Activated naive CD8-positive, alpha-beta T cell treated with anti-CD3 and anti-CD28 coated beads for 36 hours (primary cell): ENCODE measurements at regions not wholly inside any gene's neighbourhood (a gene's known extent, or its start where the extent isn't known, plus 50 kb on each side); places are given as distances from the start of the nearest gene placed in this dataset.

Source experiments
- DNase-seq: peaks from one replicate; pipeline ENCODE4 v3.0.0; 2021
- H3K27ac Mint-ChIP-seq: one replicate; pipeline ENCODE4 v1.8.0; 2022; ENCODE audit warnings: mild to moderate bottlenecking, moderate library complexity, mixed read lengths
- H3K27me3 Mint-ChIP-seq: one replicate; pipeline ENCODE4 v1.8.0; 2022; ENCODE audit warnings: mild to moderate bottlenecking, mixed read lengths
- H3K36me3 Mint-ChIP-seq: one replicate; pipeline ENCODE4 v1.8.0; 2021; ENCODE audit warnings: mild to moderate bottlenecking, mixed read lengths
- H3K4me1 Mint-ChIP-seq: one replicate; pipeline ENCODE4 v1.8.0; 2021; ENCODE audit warnings: mixed read lengths
- H3K4me3 Mint-ChIP-seq: one replicate; pipeline ENCODE4 v1.8.0; 2022; ENCODE audit warnings: mild to moderate bottlenecking, moderate library complexity, mixed read lengths
- H3K9me3 Mint-ChIP-seq: one replicate; pipeline ENCODE4 v1.8.0; 2022; ENCODE audit warnings: mixed read lengths

DNA sequence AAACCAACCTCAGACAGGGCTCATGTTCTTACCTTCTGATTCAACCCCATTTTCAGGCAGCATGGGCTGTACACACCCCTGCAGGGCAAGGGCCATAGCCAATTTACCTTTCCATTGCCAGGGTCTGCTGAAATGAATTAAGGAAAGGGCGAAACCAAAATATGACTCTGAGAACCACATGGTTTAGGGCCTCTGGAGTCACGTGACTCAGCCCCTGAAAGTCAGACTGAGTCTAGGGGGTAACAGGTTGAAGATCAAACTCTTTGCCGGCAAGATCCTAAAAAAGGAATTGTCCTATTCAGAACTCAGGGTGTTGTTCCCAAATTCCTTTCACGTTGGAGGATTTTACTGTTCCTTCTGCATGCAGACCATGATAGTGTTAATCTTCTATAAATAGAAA, 118.9 kb downstream of the RAB11FIP2 start:
- Mint-ChIP-seq H3K27me3 (peaks cover 11% of the 10 kb centered on the region), H3K36me3 (no peaks in the 10 kb centered on the region), H3K9me3 (no peaks in the 10 kb centered on the region), H3K4me1 (no peaks in the 10 kb centered on the region), H3K27ac (no peak overlapping the region), H3K4me3 (no peak overlapping the region)
- no peak for DNase-seq

DNA sequence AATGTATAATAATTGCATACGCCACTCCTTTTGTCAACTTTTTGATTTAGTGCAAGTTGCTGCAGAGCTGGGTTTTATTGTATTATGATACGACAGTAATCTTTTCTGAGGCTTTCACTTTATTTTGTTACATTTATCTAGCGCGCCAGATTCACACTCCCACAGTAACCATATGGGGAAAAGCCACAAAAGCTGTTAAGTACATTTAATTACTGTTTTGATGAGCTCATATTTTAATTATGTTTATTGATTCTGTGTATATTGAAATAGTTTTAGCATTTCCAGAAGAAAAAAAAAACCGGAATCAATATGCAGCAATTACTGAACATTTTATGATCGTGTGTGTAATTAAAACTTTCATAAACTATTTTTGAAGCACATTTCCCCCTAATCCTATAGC, 118.5 kb downstream of the RAB11FIP2 start:
- DNase-seq, result no peak
- no peaks in the 10 kb centered on the region for H3K4me1 Mint-ChIP-seq

DNA sequence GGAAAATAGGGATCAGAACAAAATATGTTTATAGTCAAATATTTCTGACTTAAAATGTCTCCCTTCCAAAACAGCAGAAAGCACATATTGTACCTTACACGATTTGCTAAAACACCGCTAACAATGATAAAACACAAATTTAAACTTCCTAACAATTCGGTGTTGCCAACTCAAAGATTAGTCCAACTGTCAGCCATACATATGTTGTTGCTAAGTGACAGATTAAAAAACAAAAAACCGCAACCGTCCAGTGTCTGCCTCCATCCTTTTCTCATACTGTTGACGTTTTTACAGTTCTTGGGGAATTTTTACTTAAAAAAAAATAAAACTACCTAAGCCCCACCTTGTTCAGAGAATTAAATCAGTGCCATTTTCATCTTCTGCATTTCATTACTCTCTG, 118.0 kb downstream of the RAB11FIP2 start:
- peaks cover 11% of the 10 kb centered on the region for H3K27me3 Mint-ChIP-seq
- H3K9me3 Mint-ChIP-seq, result no peaks in the 10 kb centered on the region
- DNase-seq, result no peak
- no peaks in the 10 kb centered on the region for H3K4me1 Mint-ChIP-seq
- no peak overlapping the region for H3K4me3 Mint-ChIP-seq
- H3K36me3 Mint-ChIP-seq, result no peaks in the 10 kb centered on the region
- H3K27ac Mint-ChIP-seq, result no peak overlapping the region

More for the DNA sequence above, 118.5 kb downstream of the RAB11FIP2 start:
- Mint-ChIP-seq H3K36me3 (no peaks in the 10 kb centered on the region), H3K9me3 (no peaks in the 10 kb centered on the region), H3K27me3 (peaks cover 11% of the 10 kb centered on the region), H3K27ac (no peak overlapping the region), H3K4me3 (no peak overlapping the region)

DNA sequence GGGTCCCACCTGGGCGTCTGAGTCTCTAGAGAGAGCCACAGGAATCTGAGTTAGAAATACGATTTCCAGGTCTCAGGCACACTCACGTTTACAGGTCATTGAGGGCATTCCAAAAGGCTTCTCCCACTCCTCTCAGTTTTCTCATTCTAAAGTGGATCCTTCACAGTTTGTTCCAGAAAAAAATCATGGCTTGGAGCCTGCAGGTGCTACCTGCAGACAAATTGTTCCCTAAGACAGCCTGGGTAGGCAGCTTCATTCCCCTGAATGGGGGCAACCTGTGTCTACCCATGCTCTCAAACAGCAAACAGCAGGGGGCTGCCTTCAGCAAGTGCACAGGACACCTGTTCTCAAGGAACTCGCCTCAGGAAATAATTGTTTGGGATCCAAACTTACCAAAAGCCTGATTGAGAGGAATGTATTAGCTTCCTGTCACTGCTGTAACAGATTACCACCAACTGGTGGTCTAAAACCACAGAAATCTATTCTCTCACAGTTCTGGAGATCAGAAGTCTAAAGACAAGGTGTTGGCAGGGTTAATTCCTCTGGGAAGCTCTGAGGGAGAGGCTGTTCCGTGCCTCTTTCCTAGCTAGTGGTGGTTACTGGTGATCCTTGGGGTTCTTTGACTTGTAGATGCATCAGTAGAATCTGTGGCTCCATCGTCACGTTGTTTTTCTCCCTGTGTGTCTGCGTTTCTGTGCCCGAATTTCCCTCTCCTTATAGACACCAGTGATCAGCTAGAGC, 117.2 kb downstream of the RAB11FIP2 start:
- H3K27me3 Mint-ChIP-seq, result peaks cover 11% of the 10 kb centered on the region
- no peaks in the 10 kb centered on the region for H3K36me3 Mint-ChIP-seq
- H3K4me3 Mint-ChIP-seq, result no peak overlapping the region
- H3K4me1 Mint-ChIP-seq, result no peaks in the 10 kb centered on the region
- no peak overlapping the region for H3K27ac Mint-ChIP-seq
- no peak for DNase-seq
- H3K9me3 Mint-ChIP-seq, result no peaks in the 10 kb centered on the region

DNA sequence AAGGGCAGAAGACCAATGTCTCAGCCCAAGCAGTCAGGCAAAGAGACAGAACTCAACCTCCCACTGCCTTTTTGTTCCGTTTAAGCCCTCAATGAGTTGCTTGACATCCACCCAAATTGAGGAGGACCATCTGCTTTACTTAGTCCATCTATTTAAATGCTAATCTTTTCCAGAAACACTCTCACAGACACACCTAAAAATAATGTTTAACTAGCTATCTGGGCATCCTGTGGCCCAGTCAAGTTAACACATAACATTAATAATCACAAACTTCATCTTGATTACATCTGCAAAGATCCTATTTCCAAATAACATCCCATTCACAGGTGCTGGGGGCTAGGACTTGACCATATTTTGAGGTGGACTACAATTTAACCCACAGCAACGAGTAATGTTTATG, 115.7 kb downstream of the RAB11FIP2 start:
- Mint-ChIP-seq H3K4me1 (no peaks in the 10 kb centered on the region), H3K4me3 (no peak overlapping the region), H3K27ac (no peak overlapping the region), H3K36me3 (no peaks in the 10 kb centered on the region), H3K27me3 (peaks cover 11% of the 10 kb centered on the region), H3K9me3 (no peaks in the 10 kb centered on the region)
- no peak for DNase-seq

DNA sequence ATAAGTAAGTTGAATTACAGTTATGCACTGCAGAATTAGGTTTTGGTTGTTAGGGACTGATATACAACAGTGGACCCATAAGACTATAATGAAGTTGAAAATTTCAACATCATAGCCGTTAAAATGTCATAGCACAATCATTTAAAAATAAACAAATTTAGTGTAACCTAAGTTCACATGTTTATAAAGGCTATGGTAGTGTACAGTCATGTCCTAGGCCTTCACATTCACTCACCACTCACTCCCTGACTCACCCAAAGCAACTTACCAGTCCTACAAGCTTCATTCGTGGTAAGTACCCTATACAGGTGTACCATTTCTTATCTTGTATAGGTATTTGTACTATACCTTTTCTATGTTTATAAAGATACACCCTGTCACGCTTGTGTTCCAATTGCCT, 113.7 kb downstream of the RAB11FIP2 start:
- DNase-seq, result no peak
- Mint-ChIP-seq H3K27me3 (peaks cover 6% of the 10 kb centered on the region), H3K4me3 (no peak overlapping the region), H3K4me1 (no peaks in the 10 kb centered on the region), H3K27ac (no peak overlapping the region), H3K9me3 (no peaks in the 10 kb centered on the region), H3K36me3 (no peaks in the 10 kb centered on the region)

DNA sequence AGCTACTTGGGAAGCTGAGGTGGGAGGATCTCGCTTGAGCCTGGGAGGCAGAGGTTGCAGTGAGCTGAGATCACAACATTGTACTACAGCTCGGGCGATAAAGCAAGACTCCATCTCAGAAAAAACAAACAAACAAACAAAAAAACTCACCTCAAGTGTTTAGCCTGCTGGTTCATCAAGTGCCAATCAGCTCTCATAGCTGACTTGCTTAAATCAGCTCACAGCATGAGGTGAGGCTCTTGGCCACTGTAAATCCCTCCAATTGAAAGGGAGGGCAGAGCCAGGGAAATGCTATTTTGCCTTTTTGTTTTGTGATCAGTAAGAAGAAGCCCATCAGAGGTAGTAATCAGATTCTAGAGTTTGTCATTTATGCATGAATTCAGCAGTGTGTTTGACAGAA, 112.3 kb downstream of the RAB11FIP2 start:
- no peak for DNase-seq
- H3K36me3 Mint-ChIP-seq, result no peaks in the 10 kb centered on the region
- no peak overlapping the region for H3K4me3 Mint-ChIP-seq
- H3K9me3 Mint-ChIP-seq, result no peaks in the 10 kb centered on the region
- H3K27ac Mint-ChIP-seq, result no peak overlapping the region
- peaks cover 6% of the 10 kb centered on the region for H3K27me3 Mint-ChIP-seq
- H3K4me1 Mint-ChIP-seq, result peaks cover 2% of the 10 kb centered on the region

DNA sequence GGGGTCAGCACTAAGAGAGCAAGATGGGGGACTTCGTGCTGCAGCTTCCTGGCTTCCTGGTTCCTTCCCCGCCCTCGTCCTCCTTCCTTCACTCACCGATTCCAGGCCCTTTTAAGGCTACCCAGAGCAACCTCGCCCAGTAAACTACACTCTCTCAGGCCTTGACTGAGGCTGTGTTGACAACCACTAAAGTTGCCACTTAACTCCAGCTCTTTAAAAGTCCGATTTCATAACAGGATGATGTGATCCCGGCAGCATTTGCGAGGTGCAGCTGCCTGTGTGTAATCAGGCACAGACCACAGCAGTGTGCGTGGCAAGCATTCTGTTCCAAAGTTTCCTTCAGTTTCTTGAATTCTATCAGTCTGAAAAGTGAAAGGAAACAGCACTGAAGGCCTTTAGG, 110.6 kb downstream of the RAB11FIP2 start:
- no peak for DNase-seq
- no peak overlapping the region for H3K4me3 Mint-ChIP-seq
- H3K9me3 Mint-ChIP-seq, result no peaks in the 10 kb centered on the region
- H3K27me3 Mint-ChIP-seq, result peaks cover 4% of the 10 kb centered on the region
- H3K27ac Mint-ChIP-seq, result no peak overlapping the region
- no peaks in the 10 kb centered on the region for H3K36me3 Mint-ChIP-seq
- peaks cover 2% of the 10 kb centered on the region for H3K4me1 Mint-ChIP-seq

DNA sequence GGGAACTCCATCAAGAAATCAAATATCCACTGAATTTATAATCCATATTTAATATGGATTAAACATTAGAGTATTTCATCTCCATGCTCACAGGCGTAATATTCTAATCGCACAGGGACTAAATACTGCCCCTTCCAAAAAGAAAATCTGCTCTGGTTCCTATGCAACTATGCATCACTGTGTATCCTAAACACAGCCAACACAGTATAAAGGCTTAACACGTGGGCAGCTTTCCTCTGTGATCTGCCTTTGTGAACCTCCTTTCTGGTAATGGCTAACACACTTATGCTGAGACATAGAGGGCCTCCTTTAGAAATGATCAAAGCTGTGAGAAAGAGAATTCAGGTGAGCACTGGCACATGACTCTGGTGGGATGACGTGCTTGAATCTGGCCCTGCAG, 110.2 kb downstream of the RAB11FIP2 start:
- DNase-seq, result no peak
- H3K27me3 Mint-ChIP-seq, result peaks cover 4% of the 10 kb centered on the region
- H3K4me3 Mint-ChIP-seq, result no peak overlapping the region
- no peak overlapping the region for H3K27ac Mint-ChIP-seq
- H3K9me3 Mint-ChIP-seq, result no peaks in the 10 kb centered on the region
- no peaks in the 10 kb centered on the region for H3K36me3 Mint-ChIP-seq
- H3K4me1 Mint-ChIP-seq, result peaks cover 2% of the 10 kb centered on the region

DNA sequence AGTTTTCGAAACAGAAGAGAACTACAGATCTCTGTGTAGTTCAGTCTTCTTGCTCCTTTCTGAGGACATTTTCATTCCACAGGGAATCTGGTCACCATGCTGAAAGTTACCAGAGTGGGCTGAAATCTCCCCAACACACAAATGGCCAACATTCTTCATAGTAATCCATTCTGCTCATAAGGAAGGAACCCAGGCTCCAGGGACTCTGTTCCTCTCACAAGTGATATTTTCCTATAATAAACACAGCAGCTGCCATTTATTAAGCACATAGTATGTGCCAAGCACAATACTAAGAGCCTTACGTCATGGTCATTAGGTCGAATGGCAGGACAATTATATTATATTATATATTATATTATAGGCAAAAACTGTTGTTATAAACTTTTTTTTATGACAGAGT, 109.8 kb downstream of the RAB11FIP2 start:
- H3K4me1 Mint-ChIP-seq, result peaks cover 2% of the 10 kb centered on the region
- no peaks in the 10 kb centered on the region for H3K36me3 Mint-ChIP-seq
- no peak overlapping the region for H3K4me3 Mint-ChIP-seq
- DNase-seq, result no peak
- no peak overlapping the region for H3K27ac Mint-ChIP-seq
- H3K27me3 Mint-ChIP-seq, result peaks cover 4% of the 10 kb centered on the region
- no peaks in the 10 kb centered on the region for H3K9me3 Mint-ChIP-seq

DNA sequence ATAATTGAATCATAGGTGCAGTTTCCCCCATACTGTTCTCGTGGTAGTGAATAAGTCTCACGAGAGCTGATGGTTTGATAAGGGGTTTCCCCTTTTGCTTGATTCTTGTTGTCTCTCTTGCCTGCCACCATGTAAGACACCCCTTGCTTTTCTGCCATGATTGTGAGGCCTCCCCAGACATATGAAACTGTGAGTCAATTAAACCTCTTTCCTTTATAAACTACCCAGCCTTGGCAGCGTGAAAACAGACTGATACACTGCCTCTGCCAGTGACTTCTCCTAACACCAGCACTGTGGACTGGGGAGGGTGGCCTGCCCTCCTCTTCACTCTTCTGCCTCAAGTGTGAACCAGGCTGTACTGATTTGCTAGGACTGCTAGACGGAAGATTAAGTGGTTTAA, 108.6 kb downstream of the RAB11FIP2 start:
- Mint-ChIP-seq H3K36me3 (no peaks in the 10 kb centered on the region), H3K27ac (no peak overlapping the region), H3K4me3 (no peak overlapping the region), H3K4me1 (peaks cover 2% of the 10 kb centered on the region), H3K9me3 (no peaks in the 10 kb centered on the region), H3K27me3 (peaks cover 4% of the 10 kb centered on the region)
- peak; percentile 1 for DNase-seq

DNA sequence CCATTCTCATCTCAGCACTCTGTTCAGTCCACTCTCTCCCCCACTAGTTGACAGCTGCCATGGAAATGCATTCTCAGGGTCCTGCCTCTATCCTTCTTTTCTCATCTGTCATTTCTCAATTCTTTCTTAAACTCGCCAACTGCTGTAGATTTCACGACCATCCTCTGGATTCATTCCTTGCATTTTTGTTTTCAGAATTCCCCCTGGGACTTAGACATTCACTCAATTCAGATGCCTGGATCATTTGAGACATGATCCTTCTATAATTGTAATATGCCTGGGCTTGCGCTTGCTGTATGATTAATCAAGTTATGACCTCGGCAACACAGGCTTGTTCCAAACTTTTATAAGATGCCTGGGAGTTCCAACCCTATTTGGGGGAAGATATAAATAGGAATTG, 104.5 kb downstream of the RAB11FIP2 start:
- no peak for DNase-seq
- H3K4me1 Mint-ChIP-seq, result peaks cover 2% of the 10 kb centered on the region
- H3K27me3 Mint-ChIP-seq, result peaks cover 4% of the 10 kb centered on the region
- no peaks in the 10 kb centered on the region for H3K36me3 Mint-ChIP-seq
- H3K9me3 Mint-ChIP-seq, result no peaks in the 10 kb centered on the region
- H3K27ac Mint-ChIP-seq, result no peak overlapping the region
- H3K4me3 Mint-ChIP-seq, result no peak overlapping the region

DNA sequence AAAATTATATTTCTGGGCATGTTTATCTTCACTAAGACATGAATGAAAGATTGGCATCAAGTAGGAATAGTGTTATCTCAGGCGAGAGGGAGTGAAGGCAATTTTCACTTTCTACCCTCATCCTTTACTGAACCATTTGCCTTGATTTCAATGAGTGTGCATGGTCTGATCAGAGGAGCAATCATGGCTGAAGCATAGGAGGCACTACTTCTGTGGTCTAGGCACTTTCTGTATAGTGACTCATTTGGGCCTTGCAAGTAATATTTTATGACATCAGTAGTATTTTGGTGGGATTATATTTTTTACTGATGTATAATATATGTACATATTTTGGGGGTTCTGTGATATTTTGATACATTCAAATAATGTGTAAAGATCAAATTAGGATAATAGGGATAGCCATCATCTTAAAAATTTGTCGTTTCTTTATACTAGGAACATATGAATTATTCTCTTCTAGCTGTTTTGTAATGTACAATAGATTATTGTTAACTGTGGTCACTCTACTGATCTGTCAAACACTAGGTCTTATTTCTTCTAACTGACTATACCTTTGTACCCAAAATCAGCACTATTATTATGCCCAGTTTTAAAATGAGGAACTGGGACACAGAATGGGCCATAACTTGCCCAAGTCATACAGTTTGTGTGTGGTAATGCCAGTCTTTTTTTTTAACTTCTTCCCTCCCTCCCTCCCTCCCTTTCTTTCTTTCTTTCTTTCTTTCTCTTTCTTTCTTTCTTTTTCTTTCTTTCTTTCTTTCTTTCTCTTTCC, 101.9 kb downstream of the RAB11FIP2 start:
- H3K27ac Mint-ChIP-seq, result no peak overlapping the region
- H3K4me3 Mint-ChIP-seq, result no peak overlapping the region
- DNase-seq, result no peak
- no peaks in the 10 kb centered on the region for H3K36me3 Mint-ChIP-seq
- no peaks in the 10 kb centered on the region for H3K27me3 Mint-ChIP-seq
- H3K4me1 Mint-ChIP-seq, result no peaks in the 10 kb centered on the region
- no peaks in the 10 kb centered on the region for H3K9me3 Mint-ChIP-seq

DNA sequence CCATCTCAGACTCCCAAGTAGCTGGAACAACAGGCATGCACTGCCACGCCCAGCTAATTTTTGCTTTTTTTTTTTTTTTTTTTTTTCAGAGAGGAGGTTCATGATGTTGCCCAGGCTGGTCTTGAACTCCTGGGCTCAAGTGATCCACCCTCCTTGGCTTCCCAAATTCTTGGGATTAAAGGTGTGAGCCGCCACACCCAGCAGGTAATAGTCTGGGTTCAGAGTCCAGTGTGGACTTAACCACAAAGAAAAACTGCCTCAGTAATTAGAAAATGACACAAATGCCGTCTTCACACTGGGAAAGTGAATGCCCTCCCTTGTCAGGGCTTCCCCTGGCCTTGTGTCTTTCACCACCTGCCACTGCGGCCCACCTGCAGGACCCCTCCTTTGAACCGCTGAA, 101.1 kb downstream of the RAB11FIP2 start:
- no peaks in the 10 kb centered on the region for H3K9me3 Mint-ChIP-seq
- H3K36me3 Mint-ChIP-seq, result no peaks in the 10 kb centered on the region
- no peaks in the 10 kb centered on the region for H3K27me3 Mint-ChIP-seq
- H3K4me3 Mint-ChIP-seq, result no peak overlapping the region
- no peak overlapping the region for H3K27ac Mint-ChIP-seq
- no peak for DNase-seq
- no peaks in the 10 kb centered on the region for H3K4me1 Mint-ChIP-seq

DNA sequence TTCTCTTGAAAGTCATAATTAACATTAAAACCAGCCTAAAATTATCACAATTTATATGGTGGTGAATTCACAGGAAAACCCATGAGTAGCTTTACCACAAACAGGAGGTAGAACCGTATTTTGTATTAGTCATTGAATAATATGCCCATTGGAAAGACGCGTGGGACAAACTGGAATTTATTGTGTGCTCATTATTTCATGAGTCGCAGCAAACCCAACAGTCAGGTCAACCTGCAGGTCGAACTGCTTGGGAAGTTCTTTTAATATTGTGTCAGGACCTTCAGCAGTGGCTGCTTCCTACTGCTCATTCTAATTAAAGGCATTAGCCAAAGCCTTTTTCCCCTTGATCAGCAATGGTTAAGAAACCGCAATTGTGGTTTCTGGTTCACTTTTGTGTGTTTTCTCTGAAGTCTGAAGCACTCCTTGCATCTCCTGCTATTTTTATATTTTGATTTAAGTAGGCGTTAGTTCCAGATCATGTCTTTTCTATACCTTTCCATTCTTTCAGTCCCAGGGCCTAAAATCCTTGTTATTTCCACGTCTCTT, 100.1 kb downstream of the RAB11FIP2 start:
- DNase-seq, result no peak
- H3K4me1 Mint-ChIP-seq, result no peaks in the 10 kb centered on the region
- H3K36me3 Mint-ChIP-seq, result no peaks in the 10 kb centered on the region
- H3K9me3 Mint-ChIP-seq, result no peaks in the 10 kb centered on the region
- H3K27me3 Mint-ChIP-seq, result peaks cover 3% of the 10 kb centered on the region
- no peak overlapping the region for H3K4me3 Mint-ChIP-seq
- H3K27ac Mint-ChIP-seq, result no peak overlapping the region

DNA sequence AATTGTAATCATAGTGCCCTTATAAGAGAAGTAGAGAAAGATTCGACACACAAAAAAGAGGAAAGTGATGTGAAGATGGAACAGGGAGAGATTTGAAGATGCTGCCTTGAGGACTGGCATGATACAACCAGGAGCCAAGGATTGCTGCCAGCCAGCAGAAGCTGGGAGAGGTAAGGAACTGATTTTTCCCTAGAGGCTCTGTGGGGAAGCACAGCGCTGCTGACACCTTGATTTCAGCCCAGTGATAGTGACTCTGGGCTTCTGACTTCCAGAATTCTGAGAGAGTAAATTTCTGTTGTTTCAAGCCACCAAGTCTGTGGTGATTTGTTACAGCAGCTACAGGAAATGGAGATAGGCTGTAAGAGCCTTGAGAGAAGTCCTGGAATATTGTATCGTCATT, 98.2 kb downstream of the RAB11FIP2 start:
- Mint-ChIP-seq H3K36me3 (no peaks in the 10 kb centered on the region), H3K4me1 (no peaks in the 10 kb centered on the region), H3K9me3 (no peaks in the 10 kb centered on the region), H3K27me3 (peaks cover 6% of the 10 kb centered on the region), H3K27ac (no peak overlapping the region), H3K4me3 (no peak overlapping the region)
- DNase-seq, result no peak
